Right atrium auricular region (tissue), 2 donors: ENCODE measurements at regions not wholly inside any gene's neighbourhood (a gene's known extent, or its start where the extent isn't known, plus 50 kb on each side); places are given as distances from the start of the nearest gene placed in this dataset.

Source experiments
- DNase-seq: peaks from one replicate; pipeline ENCODE4 v3.0.0-alpha.2; 2019; ENCODE audit warnings: low spot score
- H3K27ac ChIP-seq, 2 donors: fragments of 200-600 bp; sonication (generic); 1 replicate in 1 of 2; 2 replicates in 1 of 2; pipeline ENCODE4 v1.5.1; 2016 to 2019
- H3K27me3 ChIP-seq, 2 donors: fragments of 200-600 bp; sonication (generic); one replicate each; pipeline versions ENCODE4 v1.5.1 to v1.6.0; 2017 to 2019
- H3K36me3 ChIP-seq: fragments of 200-600 bp; sonication (generic); one replicate; pipeline ENCODE4 v1.5.1; 2016
- H3K4me1 ChIP-seq, 2 donors: fragments of 200-600 bp; sonication (generic); one replicate each; pipeline versions ENCODE4 v1.5.1 to v1.6.0; 2017 to 2019
- H3K4me3 ChIP-seq, 2 donors: fragments of 200-600 bp; sonication (generic); 1 replicate in 1 of 2; 2 replicates in 1 of 2; pipeline ENCODE4 v1.5.1; 2017 to 2019; ENCODE audit warnings: mild to moderate bottlenecking in 1 of 2, moderate library complexity in 1 of 2
- H3K9me3 ChIP-seq, 2 donors: fragments of 200-600 bp; sonication (generic); one replicate each; pipeline ENCODE4 v1.5.1; 2019
- CTCF ChIP-seq, 2 donors: fragments of 200-600 bp; sonication (generic); IDR thresholded peaks; one replicate each; pipeline ENCODE4 v1.5.1; 2019; ENCODE audit warnings: antibody characterized with exemption in 2 of 2

DNA sequence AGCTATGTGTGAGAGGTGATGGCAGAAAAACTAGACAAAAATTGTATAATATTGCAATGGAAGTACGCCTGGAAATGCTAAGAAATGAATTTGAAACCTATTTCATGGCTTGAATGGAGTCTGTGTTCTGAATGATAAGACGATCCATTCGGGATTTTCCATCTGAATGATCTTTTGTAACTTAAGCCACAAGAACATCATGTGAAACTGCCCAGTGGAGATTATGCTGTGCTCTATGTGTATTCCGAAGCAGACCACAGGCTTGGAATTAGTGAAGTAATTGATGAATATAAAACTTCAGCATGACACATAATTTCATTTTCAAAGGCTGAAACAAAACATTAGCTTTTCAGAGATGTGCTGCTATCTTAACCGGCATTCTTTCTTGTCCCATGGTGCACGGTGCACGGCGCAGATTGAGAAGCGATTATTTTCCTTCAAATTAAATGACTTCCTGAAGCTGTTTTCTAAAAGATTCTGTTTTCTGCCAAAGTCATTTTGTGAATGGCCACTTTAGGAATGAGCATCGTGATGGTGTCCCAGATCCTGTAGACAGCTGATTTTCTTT, 652.9 kb downstream of the PLA2G4A start:
- H3K27me3 ChIP-seq = no peaks in the 10 kb centered on the region
- DNase-seq = no peak
- no peak for TF ChIP-seq CTCF (IDR thresholded peaks at IDR 0.05)
- H3K4me1 ChIP-seq = no peaks in the 10 kb centered on the region
- no peaks in the 10 kb centered on the region for H3K9me3 ChIP-seq
- H3K4me3 ChIP-seq = no peak overlapping the region
- no peak overlapping the region for H3K27ac ChIP-seq
- no peaks in the 10 kb centered on the region for H3K36me3 ChIP-seq

DNA sequence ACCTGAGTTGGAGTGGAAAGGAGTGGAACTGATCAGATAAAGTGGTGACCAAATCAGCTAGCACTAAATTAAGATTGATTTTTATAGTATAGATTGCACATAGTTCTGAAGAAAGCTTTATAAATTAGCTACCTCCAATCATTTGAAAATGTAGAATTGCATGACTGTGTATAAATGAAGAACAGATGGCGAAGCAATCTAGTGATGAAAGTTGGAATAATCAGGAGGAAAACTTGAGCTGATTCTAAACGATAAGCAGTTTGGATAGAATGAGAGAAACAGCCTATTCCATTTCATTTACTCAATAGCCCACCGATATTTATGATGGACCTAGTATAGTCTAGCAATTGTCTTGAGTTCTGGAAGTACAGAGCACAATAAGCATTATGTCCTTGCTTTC, 661.5 kb downstream of the PLA2G4A start:
- H3K36me3 ChIP-seq = no peaks in the 10 kb centered on the region
- no peak for DNase-seq
- no peak overlapping the region for H3K4me3 ChIP-seq
- no peaks in the 10 kb centered on the region for H3K4me1 ChIP-seq
- TF ChIP-seq CTCF (IDR thresholded peaks at IDR 0.05) = no peak
- H3K9me3 ChIP-seq = no peaks in the 10 kb centered on the region
- H3K27me3 ChIP-seq = no peaks in the 10 kb centered on the region
- no peak overlapping the region for H3K27ac ChIP-seq

- Histone ChIP-seq H3K36me3 (no peaks in the 10 kb centered on the region), H3K27me3 (no peaks in the 10 kb centered on the region), H3K9me3 (no peaks in the 10 kb centered on the region), H3K27ac (no peak overlapping the region), H3K4me1 (no peaks in the 10 kb centered on the region), H3K4me3 (no peak overlapping the region)
- no peak for DNase-seq
- no peak for TF ChIP-seq CTCF (IDR thresholded peaks at IDR 0.05)
Measured at GRCh38 chr1:187491082-187491720, 662.5 kb downstream of the PLA2G4A start.

GRCh38 chr1:187498028-187498427, 669.3 kb downstream of the PLA2G4A start:
- Histone ChIP-seq H3K27me3 (no peaks in the 10 kb centered on the region), H3K27ac (no peak overlapping the region), H3K4me3 (no peak overlapping the region), H3K4me1 (no peaks in the 10 kb centered on the region), H3K9me3 (no peaks in the 10 kb centered on the region), H3K36me3 (no peaks in the 10 kb centered on the region)
- TF ChIP-seq CTCF (IDR thresholded peaks at IDR 0.05) = no peak
- no peak for DNase-seq

DNA sequence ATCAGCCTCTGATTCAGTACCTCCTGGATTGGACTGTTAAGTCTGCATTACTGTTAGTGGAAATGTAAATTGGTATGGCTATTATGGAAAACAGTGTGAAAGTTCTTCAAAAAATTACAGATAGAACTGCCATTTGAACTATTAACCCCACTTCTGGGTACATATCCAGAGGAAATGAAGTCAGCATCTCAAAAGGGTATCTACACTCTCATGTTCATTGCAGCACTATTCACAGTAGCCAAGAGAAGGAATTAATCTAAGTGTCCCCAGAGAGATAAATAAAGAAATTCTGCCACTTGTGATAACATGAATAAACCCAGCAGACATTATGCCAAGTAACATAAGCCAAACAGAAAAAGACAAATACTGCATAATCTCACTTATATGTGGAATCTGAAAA, 676.0 kb downstream of the PLA2G4A start:
- H3K36me3 ChIP-seq = no peaks in the 10 kb centered on the region
- TF ChIP-seq CTCF (IDR thresholded peaks at IDR 0.05) = no peak
- no peak overlapping the region for H3K4me3 ChIP-seq
- H3K4me1 ChIP-seq = no peaks in the 10 kb centered on the region
- no peaks in the 10 kb centered on the region for H3K9me3 ChIP-seq
- no peak for DNase-seq
- H3K27me3 ChIP-seq = no peaks in the 10 kb centered on the region
- no peak overlapping the region for H3K27ac ChIP-seq

DNA sequence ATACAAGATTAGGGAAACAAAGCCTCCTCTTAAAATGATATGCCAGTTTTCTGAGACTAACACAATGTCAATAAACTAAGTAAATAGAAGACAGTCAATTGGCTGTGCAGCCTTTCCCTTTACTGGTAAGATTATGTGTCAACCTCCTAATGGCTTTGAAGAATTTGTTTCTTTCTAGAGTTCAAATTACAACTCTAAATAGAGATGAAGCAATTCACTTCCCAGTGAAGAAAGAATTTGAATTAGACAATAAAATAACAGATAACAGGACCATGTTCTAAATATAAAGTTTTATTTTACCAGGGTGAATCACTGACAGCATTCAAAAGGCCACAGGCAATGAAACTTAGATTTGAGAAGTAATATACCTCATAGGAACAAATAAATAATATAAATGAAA, 680.3 kb downstream of the PLA2G4A start:
- H3K9me3 ChIP-seq = no peaks in the 10 kb centered on the region
- no peaks in the 10 kb centered on the region for H3K4me1 ChIP-seq
- no peaks in the 10 kb centered on the region for H3K27me3 ChIP-seq
- no peak for TF ChIP-seq CTCF (IDR thresholded peaks at IDR 0.05)
- no peak overlapping the region for H3K27ac ChIP-seq
- DNase-seq = no peak
- H3K36me3 ChIP-seq = no peaks in the 10 kb centered on the region
- no peak overlapping the region for H3K4me3 ChIP-seq
